ENCODE measurements at regions not wholly inside any gene's neighbourhood (a gene's known extent, or its start where the extent isn't known, plus 50 kb on each side); places are given as distances from the start of the nearest gene placed in this dataset.

DNA sequence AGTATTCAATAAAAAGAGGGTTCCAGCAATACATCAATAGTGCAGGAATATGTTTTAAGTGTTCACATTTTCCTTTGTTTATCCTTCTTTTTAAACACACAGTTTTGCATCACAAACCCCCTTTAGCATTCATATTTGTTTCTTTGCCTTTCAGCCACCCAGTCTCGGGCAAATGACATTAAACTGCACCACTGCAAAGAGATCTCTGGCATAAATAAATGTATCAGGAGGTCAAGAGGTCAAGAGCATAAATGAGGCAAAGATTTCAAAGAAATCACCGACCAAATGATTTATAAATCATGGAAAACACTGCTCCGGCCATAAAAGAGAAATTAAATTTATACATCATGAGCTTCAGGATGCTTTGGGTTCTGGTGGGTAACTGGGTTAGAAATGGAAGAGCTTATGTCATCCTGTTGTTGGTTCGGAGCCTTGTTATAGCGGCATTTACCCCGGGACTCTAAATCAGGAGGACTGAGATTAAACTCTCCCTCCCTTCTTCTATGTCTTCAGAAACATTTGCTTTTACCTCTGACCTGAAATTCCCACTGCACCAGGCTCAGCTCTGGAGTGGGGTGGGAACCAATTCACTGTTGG lies 449.6 kb upstream of the CLINT1 start:
- Histone ChIP-seq H3K4me3 (no peak overlapping the region), H3K27me3 (no peaks in the 10 kb centered on the region), H3K9me3 (no peaks in the 10 kb centered on the region), H3K4me1 (no peaks in the 10 kb centered on the region), H3K36me3 (no peaks in the 10 kb centered on the region), H3K27ac (no peak overlapping the region)
- 76 to 87% methylated on average over 6 of the region's 6 CpGs for WGBS, 2 donors
- DNase-seq (no peak), ATAC-seq (ENCODE audit: low FRiP score in 2 of 2) (no peak)
- TF ChIP-seq POLR2A (IDR thresholded peaks at IDR 0.05) (no peak), EP300 (IDR thresholded peaks at IDR 0.05) (no peak), CTCF (IDR thresholded peaks at IDR 0.05) (no peak), POLR2AphosphoS5 (IDR thresholded peaks at IDR 0.05) (no peak)

DNA sequence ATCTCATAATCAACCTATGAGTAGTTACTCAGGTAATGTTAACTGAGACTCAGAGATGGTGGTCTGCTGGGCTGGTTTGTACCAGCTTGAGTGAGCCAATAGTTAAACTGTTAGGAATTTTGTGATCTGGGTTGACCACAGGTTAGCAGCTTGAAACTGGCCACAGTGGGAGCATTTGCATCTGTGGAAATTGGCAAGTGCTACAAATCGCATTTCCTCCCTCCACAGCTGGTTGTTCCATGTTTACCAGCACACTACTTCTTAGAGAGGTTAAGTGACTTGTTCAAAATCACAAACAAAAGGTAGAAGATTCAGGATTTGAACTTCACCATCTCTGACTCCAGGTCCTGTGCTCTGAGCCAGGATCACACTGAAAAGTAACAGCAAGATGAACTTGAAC lies 446.9 kb upstream of the CLINT1 start:
- Histone ChIP-seq H3K27me3 (no peaks in the 10 kb centered on the region), H3K4me3 (no peak overlapping the region), H3K9me3 (no peaks in the 10 kb centered on the region), H3K4me1 (no peaks in the 10 kb centered on the region), H3K36me3 (no peaks in the 10 kb centered on the region), H3K27ac (no peak overlapping the region)
- ATAC-seq (ENCODE audit: low FRiP score in 2 of 2) (no peak), DNase-seq (no peak)
- TF ChIP-seq CTCF (IDR thresholded peaks at IDR 0.05) (no peak), EP300 (IDR thresholded peaks at IDR 0.05) (no peak), POLR2A (IDR thresholded peaks at IDR 0.05) (no peak), POLR2AphosphoS5 (IDR thresholded peaks at IDR 0.05) (no peak)
- 38 to 76% methylated on average over 1 of the region's 1 CpG for WGBS, 2 donors

- DNase-seq: no peak
- 87 to 92% methylated on average over 2 of the region's 2 CpGs for WGBS, 2 donors
- ATAC-seq (ENCODE audit: low FRiP score in 2 of 2): no peak
- no peak overlapping the region for H3K27ac ChIP-seq
- no peaks in the 10 kb centered on the region for H3K4me1 ChIP-seq
- no peaks in the 10 kb centered on the region for H3K9me3 ChIP-seq
- no peak overlapping the region for H3K4me3 ChIP-seq
- H3K36me3 ChIP-seq: no peaks in the 10 kb centered on the region
- H3K27me3 ChIP-seq: no peaks in the 10 kb centered on the region
- TF ChIP-seq POLR2AphosphoS5 (IDR thresholded peaks at IDR 0.05) (no peak), POLR2A (IDR thresholded peaks at IDR 0.05) (no peak), EP300 (IDR thresholded peaks at IDR 0.05) (no peak), CTCF (IDR thresholded peaks at IDR 0.05) (no peak)
Observed at GRCh38 chr5:158304607-158305006, 445.7 kb upstream of the CLINT1 start.

DNA sequence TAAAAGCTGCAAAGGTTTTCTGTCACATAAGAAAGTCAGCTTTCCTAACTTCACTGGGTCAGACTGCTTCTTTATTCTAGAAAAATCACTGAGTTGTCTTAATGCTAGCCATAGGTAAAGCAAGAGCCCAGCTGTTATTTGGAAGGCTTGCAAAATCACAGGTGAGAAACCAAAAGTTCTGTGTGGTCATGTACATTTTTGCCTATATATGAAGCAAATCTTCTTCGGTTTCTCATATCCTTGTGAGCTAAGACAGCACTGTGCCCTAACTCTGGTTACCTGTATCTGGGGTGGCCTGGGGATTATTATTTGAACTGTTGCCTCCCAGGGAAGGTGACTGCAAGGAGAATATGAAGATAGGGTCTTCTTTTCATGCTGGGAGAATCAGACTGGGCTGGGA lies 444.9 kb upstream of the CLINT1 start:
- no peaks in the 10 kb centered on the region for H3K27me3 ChIP-seq
- no peak overlapping the region for H3K27ac ChIP-seq
- no peak overlapping the region for H3K4me3 ChIP-seq
- H3K9me3 ChIP-seq: no peaks in the 10 kb centered on the region
- ATAC-seq (ENCODE audit: low FRiP score in 2 of 2): no peak
- no peaks in the 10 kb centered on the region for H3K4me1 ChIP-seq
- WGBS, 2 donors: 80 to 95% methylated on average over 1 of the region's 1 CpG
- DNase-seq: no peak
- no peaks in the 10 kb centered on the region for H3K36me3 ChIP-seq
- TF ChIP-seq POLR2A (IDR thresholded peaks at IDR 0.05) (no peak), POLR2AphosphoS5 (IDR thresholded peaks at IDR 0.05) (no peak), EP300 (IDR thresholded peaks at IDR 0.05) (no peak), CTCF (IDR thresholded peaks at IDR 0.05) (no peak)

- Histone ChIP-seq H3K27me3 (no peaks in the 10 kb centered on the region), H3K36me3 (no peaks in the 10 kb centered on the region), H3K4me3 (no peak overlapping the region), H3K9me3 (no peaks in the 10 kb centered on the region), H3K4me1 (no peaks in the 10 kb centered on the region), H3K27ac (no peak overlapping the region)
- TF ChIP-seq POLR2AphosphoS5 (IDR thresholded peaks at IDR 0.05) (no peak), CTCF (IDR thresholded peaks at IDR 0.05) (no peak), POLR2A (IDR thresholded peaks at IDR 0.05) (no peak), EP300 (IDR thresholded peaks at IDR 0.05) (no peak)
- WGBS, 2 donors: 37 to 63% methylated on average over 3 of the region's 3 CpGs
- ATAC-seq (ENCODE audit: low FRiP score in 2 of 2): no peak
- DNase-seq: no peak
Observed at GRCh38 chr5:158303275-158303674, 444.3 kb upstream of the CLINT1 start.
